ENCODE measurements at regions not wholly inside any gene's neighbourhood (a gene's known extent, or its start where the extent isn't known, plus 50 kb on each side); places are given as distances from the start of the nearest gene placed in this dataset.

GRCh38 chr6:14681699-14682487, 564.0 kb upstream of the JARID2 start:
- TF ChIP-seq CEBPB (IDR thresholded peaks at IDR 0.05; ENCODE audit: borderline replicate concordance in 1 of 2, low read depth in 2 of 2, low read length in 2 of 2) (no peak), ATF3 (IDR thresholded peaks at IDR 0.05; ENCODE audit: borderline replicate concordance, extremely low read depth, low read depth, low read length) (no peak), NRF1 (conservative IDR thresholded peaks at IDR 0.05; ENCODE audit: low read depth, low read length) (no peak), CBX5 (IDR thresholded peaks at IDR 0.05; ENCODE audit: low read depth) (no peak), TBL1XR1 (IDR thresholded peaks at IDR 0.05; ENCODE audit: low read depth, low read length) (no peak)

All from GM12878 (cell line).